Peyer's patch (tissue), 4 donors: ENCODE measurements at regions not wholly inside any gene's neighbourhood (a gene's known extent, or its start where the extent isn't known, plus 50 kb on each side); places are given as distances from the start of the nearest gene placed in this dataset.

Experiments used
- DNase-seq, 3 donors: peaks; one replicate each; pipeline ENCODE4 v3.0.0-alpha.2; 2017 to 2019
- H3K27ac ChIP-seq, 4 donors: fragments of 200-600 bp; sonication (generic); one replicate each; pipeline ENCODE4 v1.5.1; 2016 to 2019
- H3K27me3 ChIP-seq, 2 donors: fragments of 200-600 bp; sonication (generic); one replicate each; pipeline ENCODE4 v1.5.1; 2019
- H3K36me3 ChIP-seq, 3 donors: fragments of 200-600 bp; sonication (generic); one replicate each; pipeline ENCODE4 v1.5.1; 2016 to 2019
- H3K4me1 ChIP-seq, 4 donors: fragments of 200-600 bp; sonication (generic); one replicate each; pipeline ENCODE4 v1.5.1; 2016 to 2019
- H3K4me3 ChIP-seq, 4 donors: fragments of 200-600 bp; sonication (generic); 1 replicate in 3 of 4; 2 replicates in 1 of 4; pipeline ENCODE4 v1.5.1; 2016 to 2019; ENCODE audit warnings: mild to moderate bottlenecking in 1 of 4
- H3K9me3 ChIP-seq, 4 donors: fragments of 200-600 bp; sonication (generic); one replicate each; pipeline ENCODE4 v1.5.1; 2016 to 2019; ENCODE audit warnings: mild to moderate bottlenecking in 1 of 4
- CTCF ChIP-seq, 6 experiments: fragments of 450-650 bp in 4 of 6; fragments of 200-600 bp in 2 of 6; sonication (generic) in 1 of 6; IDR thresholded peaks; one replicate each; pipeline ENCODE4 v1.5.1; 2017 to 2019; ENCODE audit warnings: antibody characterized with exemption in 6 of 6, mild to moderate bottlenecking in 3 of 6, moderate library complexity in 1 of 6
- POLR2A ChIP-seq, 2 donors: fragments of 450-650 bp; IDR thresholded peaks; one replicate each; pipeline ENCODE4 v1.5.1; 2017; ENCODE audit warnings: antibody characterized with exemption in 2 of 2, mild to moderate bottlenecking in 2 of 2, moderate library complexity in 2 of 2

- DNase-seq, result no peak
- H3K27me3 ChIP-seq, result no peaks in the 10 kb centered on the region
- TF ChIP-seq POLR2A (IDR thresholded peaks at IDR 0.05), result no peak
- TF ChIP-seq CTCF (IDR thresholded peaks at IDR 0.05), result no peak
- no peak overlapping the region for H3K27ac ChIP-seq
- no peaks in the 10 kb centered on the region for H3K36me3 ChIP-seq
- no peak overlapping the region for H3K4me3 ChIP-seq
- H3K9me3 ChIP-seq, result no peaks in the 10 kb centered on the region
- H3K4me1 ChIP-seq, result no peaks in the 10 kb centered on the region
Measured at GRCh38 chr2:2575181-2575577, 244.1 kb upstream of the MYT1L start.

DNA sequence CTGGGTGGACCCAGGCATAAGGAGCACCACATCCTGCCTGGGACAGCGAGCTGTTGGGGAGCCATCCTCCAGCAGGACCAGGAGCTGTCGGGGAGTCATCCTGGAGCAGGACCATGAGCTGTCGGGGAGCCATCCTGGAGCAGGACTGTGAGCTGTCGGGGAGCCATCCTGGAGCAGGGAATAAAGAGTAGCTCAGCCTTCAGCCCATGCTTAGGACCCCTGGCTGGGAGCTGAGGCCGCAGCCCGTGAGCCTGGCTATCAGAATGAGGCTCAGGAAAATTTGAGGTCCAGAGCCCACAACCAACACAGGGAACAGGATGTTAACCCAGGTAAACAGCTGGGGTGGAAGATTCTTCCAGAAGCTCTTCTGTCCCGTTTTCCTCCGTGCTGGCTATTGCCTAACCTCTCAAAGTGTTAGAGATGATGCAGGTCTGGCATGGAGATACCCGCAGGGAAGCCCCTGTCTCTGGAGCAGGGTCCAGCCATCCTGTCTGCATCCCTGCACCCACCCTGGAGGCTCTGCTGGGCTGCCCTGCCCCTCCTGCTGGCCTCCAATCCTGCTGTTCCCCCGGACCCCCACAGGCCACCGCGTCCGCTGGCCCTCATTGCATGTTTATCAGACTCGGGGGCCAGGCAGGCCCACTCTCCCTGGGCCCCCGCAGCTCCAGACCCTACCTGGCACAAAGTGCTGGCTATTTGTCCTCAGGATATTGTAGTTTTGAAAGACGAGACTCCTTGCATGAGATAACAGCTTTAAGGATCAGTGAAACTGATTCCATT is 243.5 kb upstream of the MYT1L start:
- Histone ChIP-seq H3K27me3 (no peaks in the 10 kb centered on the region), H3K4me3 (no peak overlapping the region), H3K36me3 (no peaks in the 10 kb centered on the region), H3K9me3 (no peaks in the 10 kb centered on the region), H3K4me1 (no peaks in the 10 kb centered on the region), H3K27ac (no peak overlapping the region)
- TF ChIP-seq CTCF (IDR thresholded peaks at IDR 0.05), result no peak
- TF ChIP-seq POLR2A (IDR thresholded peaks at IDR 0.05), result no peak
- DNase-seq, result peak in 1 of 3 donors; percentile 22

- no peaks in the 10 kb centered on the region for H3K36me3 ChIP-seq
- peak in 1 of 3 donors; percentile 13 for DNase-seq
Measured at GRCh38 chr2:2573658-2574293, 242.7 kb upstream of the MYT1L start.

GRCh38 chr2:2573205-2573604 is 242.1 kb upstream of the MYT1L start:
- TF ChIP-seq POLR2A (IDR thresholded peaks at IDR 0.05) (no peak), CTCF (IDR thresholded peaks at IDR 0.05) (no peak)
- H3K36me3 ChIP-seq, result no peaks in the 10 kb centered on the region
- H3K4me3 ChIP-seq, result no peak overlapping the region
- no peak for DNase-seq
- H3K27ac ChIP-seq, result no peak overlapping the region
- H3K4me1 ChIP-seq, result no peaks in the 10 kb centered on the region
- H3K27me3 ChIP-seq, result no peaks in the 10 kb centered on the region
- H3K9me3 ChIP-seq, result no peaks in the 10 kb centered on the region

More at GRCh38 chr2:2573658-2574293, 242.7 kb upstream of the MYT1L start:
- TF ChIP-seq POLR2A (IDR thresholded peaks at IDR 0.05) (no peak), CTCF (IDR thresholded peaks at IDR 0.05) (no peak)
- H3K27me3 ChIP-seq, result no peaks in the 10 kb centered on the region
- no peaks in the 10 kb centered on the region for H3K4me1 ChIP-seq
- no peak overlapping the region for H3K27ac ChIP-seq
- no peaks in the 10 kb centered on the region for H3K9me3 ChIP-seq
- no peak overlapping the region for H3K4me3 ChIP-seq

GRCh38 chr2:2572393-2573204 is 241.5 kb upstream of the MYT1L start:
- Histone ChIP-seq H3K27ac (no peak overlapping the region), H3K9me3 (no peaks in the 10 kb centered on the region), H3K27me3 (no peaks in the 10 kb centered on the region), H3K4me3 (no peak overlapping the region), H3K36me3 (no peaks in the 10 kb centered on the region), H3K4me1 (no peaks in the 10 kb centered on the region)
- no peak for DNase-seq
- TF ChIP-seq POLR2A (IDR thresholded peaks at IDR 0.05), result no peak
